HepG2 (cell line): ENCODE measurements at regions not wholly inside any gene's neighbourhood (a gene's known extent, or its start where the extent isn't known, plus 50 kb on each side); places are given as distances from the start of the nearest gene placed in this dataset.

ENCODE experiments used
- ATAC-seq: fragments of 200-7000 bp; cut with Tn5 transposase; 3 replicates; pipeline ENCODE4 v1.9.1; 2020; ENCODE audit warnings: mild to moderate bottlenecking, moderate library complexity
- BruUV-seq: library from RNA; stranded (reverse); fragments of 400-500 nt; replicated peaks from 2 replicates; lab custom pipeline; 2021; lab: Mats Ljungman, UMichigan
- CTCF ChIA-PET: fragments of 300-600 bp; formaldehyde crosslinking; extraction: SDS; loops from one replicate; lab custom pipeline; 2021; ENCODE audit warnings: low total read pairs, inconsistent platforms, low intra/inter-chr PET ratio; lab: Yijun Ruan, JAX
- POLR2A ChIA-PET: fragments of 350-600 bp; sonication (Branson Sonifier 250); formaldehyde crosslinking; loops from one replicate; lab custom pipeline; 2020; ENCODE audit warnings: antibody characterized with exemption, inconsistent platforms; lab: Yijun Ruan, JAX
- DNase-seq: peaks from one replicate; pipeline ENCODE4 v3.0.0-alpha.2; 2015; ENCODE audit warnings: low spot score
- FAIRE-seq: peaks from 3 replicates; lab custom pipeline; 2011; peaks lifted over from hg19 to GRCh38; lab: Jason Lieb, UNC
- H2AFZ ChIP-seq: one replicate; pipeline ENCODE4 v1.6.1; 2011; ENCODE audit warnings: low read length, inconsistent platforms
- H3K27ac ChIP-seq: fragments of 300-600 bp; 3 replicates; pipeline ENCODE4 v1.8.0; 2011; ENCODE audit warnings: mixed run types, mild to moderate bottlenecking, mixed read lengths, low read length, inconsistent platforms; ENCODE audit not compliant: insufficient read depth; ENCODE audit errors: extremely low read length
- H3K27me3 ChIP-seq, 2 experiments: fragments of 200-600 bp in 1 of 2; 2 replicates in 1 of 2; 3 replicates in 1 of 2; pipeline versions ENCODE4 v1.6.0 to v1.8.0; 2011; ENCODE audit warnings: low read length in 2 of 2, mild to moderate bottlenecking in 2 of 2, moderate library complexity in 2 of 2, inconsistent platforms in 1 of 2; ENCODE audit not compliant: insufficient read depth in 2 of 2, control insufficient read depth in 1 of 2
- H3K36me3 ChIP-seq, 2 experiments: fragments of 200-600 bp in 1 of 2; replicated peaks in 1 of 2; 2 replicates in 1 of 2; 3 replicates in 1 of 2; pipeline versions ENCODE4 v1.5.1 to v1.8.0; 2011; ENCODE audit warnings: low read length in 2 of 2, inconsistent platforms in 1 of 2; ENCODE audit not compliant: insufficient read depth in 2 of 2, control insufficient read depth in 1 of 2
- H3K4me1 ChIP-seq: 2 replicates; pipeline ENCODE4 v1.5.1; 2012; ENCODE audit warnings: low read length, inconsistent platforms; ENCODE audit not compliant: insufficient read depth
- H3K4me2 ChIP-seq: 2 replicates; pipeline ENCODE4 v1.6.0; 2011; ENCODE audit warnings: low read depth, low read length, inconsistent platforms
- H3K4me3 ChIP-seq, 3 experiments: fragments of 200-600 bp in 1 of 3; sonication (generic), shearing (Covaris generic) in 1 of 3; replicated peaks in 1 of 3; 2 replicates each; pipeline ENCODE4 v1.5.1; 2011 to 2016; ENCODE audit warnings: low read length in 3 of 3, inconsistent platforms in 2 of 3, low read depth in 2 of 3, mild to moderate bottlenecking in 2 of 3, control low read depth in 1 of 3, mixed read lengths in 1 of 3; ENCODE audit not compliant: insufficient read depth in 1 of 3
- H3K79me2 ChIP-seq: one replicate; pipeline ENCODE4 v1.6.1; 2011; ENCODE audit warnings: low read length, inconsistent platforms; ENCODE audit not compliant: insufficient read depth
- H3K9ac ChIP-seq: 2 replicates; pipeline ENCODE4 v1.6.0; 2011; ENCODE audit warnings: mild to moderate bottlenecking, low read depth, low read length, inconsistent platforms; ENCODE audit not compliant: insufficient read depth
- H3K9me3 ChIP-seq: 2 replicates; pipeline ENCODE4 v1.5.1; 2012; ENCODE audit warnings: mild to moderate bottlenecking, low read length
- H4K20me1 ChIP-seq: 2 replicates; pipeline ENCODE4 v1.6.0; 2011; ENCODE audit warnings: inconsistent platforms, mild to moderate bottlenecking, low read length, moderate library complexity; ENCODE audit not compliant: insufficient read depth
- ATF7 ChIP-seq, 2 experiments: fragments of 450-650 bp in 1 of 2; sonication (generic) in 1 of 2; formaldehyde crosslinking in 1 of 2; IDR thresholded peaks; 2 replicates each; pipeline versions ENCODE4 v1.4.0 to v1.6.1; 2016 to 2020; ENCODE audit warnings: antibody characterized with exemption in 1 of 2, mild to moderate bottlenecking in 1 of 2, missing genetic modification reagents in 1 of 2
- CEBPB ChIP-seq: IDR thresholded peaks from 2 replicates; pipeline ENCODE4 v1.6.1; 2011; ENCODE audit warnings: low read depth, low read length, improper control_type of control experiment, borderline replicate concordance
- CREB1 ChIP-seq, 2 experiments: fragments of 450-650 bp in 1 of 2; IDR thresholded peaks; 2 replicates each; pipeline ENCODE4 v1.6.1; 2016 to 2017; ENCODE audit warnings: control low read depth in 1 of 2, mild to moderate bottlenecking in 1 of 2, missing compliant biosample characterization in 1 of 2, missing genetic modification characterization in 1 of 2
- TARDBP ChIP-seq: sonication (generic); formaldehyde crosslinking; IDR thresholded peaks from 2 replicates; pipeline ENCODE4 v1.8.0; 2022; ENCODE audit warnings: mild to moderate bottlenecking, missing genetic modification reagents
- ZMYM2 ChIP-seq: sonication (generic); formaldehyde crosslinking; IDR thresholded peaks from 2 replicates; pipeline ENCODE4 v1.8.0; 2022; ENCODE audit warnings: mild to moderate bottlenecking, missing genetic modification reagents
- ZNF20 ChIP-seq: sonication (generic); formaldehyde crosslinking; IDR thresholded peaks from 2 replicates; pipeline ENCODE4 v1.4.0; 2020; ENCODE audit warnings: mild to moderate bottlenecking, moderate library complexity, missing genetic modification reagents
- ZNF577 ChIP-seq: sonication (generic); formaldehyde crosslinking; IDR thresholded peaks from 2 replicates; pipeline ENCODE4 v1.4.0; 2020; ENCODE audit warnings: mild to moderate bottlenecking, low read depth, missing genetic modification reagents, borderline replicate concordance
- ZZZ3 ChIP-seq: sonication (generic); formaldehyde crosslinking; IDR thresholded peaks from 2 replicates; pipeline ENCODE4 v1.4.0; 2020; ENCODE audit warnings: missing genetic modification reagents, mild to moderate bottlenecking, borderline replicate concordance
- WGBS: methylation state at CpG from one replicate; pipeline ENCODE4 v1.1.6; 2017; ENCODE audit warnings: low lambda C conversion rate; 5-methylcytosine and 5-hydroxymethylcytosine counted together
- in situ Hi-C: cut with HindIII; loops from 2 replicates; pipeline ENCODE4 v1.10.0; 2017; ENCODE audit warnings: low pct_unique_long_range_greater_than_20kb; ENCODE audit not compliant: extremely low pct_ligation_motif_present
- intact Hi-C: fragments of 100-400 bp; cut with micrococcal nuclease; formaldehyde crosslinking; loops from one replicate; pipeline ENCODE4 v1.10.0; 2022; ENCODE audit not compliant: unreplicated experiment
- TF ChIP-seq, protein P1 (sequence below): sonication (generic); formaldehyde crosslinking; IDR thresholded peaks from 2 replicates; pipeline ENCODE4 v1.5.0; 2020; ENCODE audit warnings: mild to moderate bottlenecking, missing genetic modification reagents, borderline replicate concordance

GRCh38 chr2:160557903-160558302 lies 64.3 kb upstream of the RBMS1 start (continued):
- TF ChIP-seq, protein P1, sequence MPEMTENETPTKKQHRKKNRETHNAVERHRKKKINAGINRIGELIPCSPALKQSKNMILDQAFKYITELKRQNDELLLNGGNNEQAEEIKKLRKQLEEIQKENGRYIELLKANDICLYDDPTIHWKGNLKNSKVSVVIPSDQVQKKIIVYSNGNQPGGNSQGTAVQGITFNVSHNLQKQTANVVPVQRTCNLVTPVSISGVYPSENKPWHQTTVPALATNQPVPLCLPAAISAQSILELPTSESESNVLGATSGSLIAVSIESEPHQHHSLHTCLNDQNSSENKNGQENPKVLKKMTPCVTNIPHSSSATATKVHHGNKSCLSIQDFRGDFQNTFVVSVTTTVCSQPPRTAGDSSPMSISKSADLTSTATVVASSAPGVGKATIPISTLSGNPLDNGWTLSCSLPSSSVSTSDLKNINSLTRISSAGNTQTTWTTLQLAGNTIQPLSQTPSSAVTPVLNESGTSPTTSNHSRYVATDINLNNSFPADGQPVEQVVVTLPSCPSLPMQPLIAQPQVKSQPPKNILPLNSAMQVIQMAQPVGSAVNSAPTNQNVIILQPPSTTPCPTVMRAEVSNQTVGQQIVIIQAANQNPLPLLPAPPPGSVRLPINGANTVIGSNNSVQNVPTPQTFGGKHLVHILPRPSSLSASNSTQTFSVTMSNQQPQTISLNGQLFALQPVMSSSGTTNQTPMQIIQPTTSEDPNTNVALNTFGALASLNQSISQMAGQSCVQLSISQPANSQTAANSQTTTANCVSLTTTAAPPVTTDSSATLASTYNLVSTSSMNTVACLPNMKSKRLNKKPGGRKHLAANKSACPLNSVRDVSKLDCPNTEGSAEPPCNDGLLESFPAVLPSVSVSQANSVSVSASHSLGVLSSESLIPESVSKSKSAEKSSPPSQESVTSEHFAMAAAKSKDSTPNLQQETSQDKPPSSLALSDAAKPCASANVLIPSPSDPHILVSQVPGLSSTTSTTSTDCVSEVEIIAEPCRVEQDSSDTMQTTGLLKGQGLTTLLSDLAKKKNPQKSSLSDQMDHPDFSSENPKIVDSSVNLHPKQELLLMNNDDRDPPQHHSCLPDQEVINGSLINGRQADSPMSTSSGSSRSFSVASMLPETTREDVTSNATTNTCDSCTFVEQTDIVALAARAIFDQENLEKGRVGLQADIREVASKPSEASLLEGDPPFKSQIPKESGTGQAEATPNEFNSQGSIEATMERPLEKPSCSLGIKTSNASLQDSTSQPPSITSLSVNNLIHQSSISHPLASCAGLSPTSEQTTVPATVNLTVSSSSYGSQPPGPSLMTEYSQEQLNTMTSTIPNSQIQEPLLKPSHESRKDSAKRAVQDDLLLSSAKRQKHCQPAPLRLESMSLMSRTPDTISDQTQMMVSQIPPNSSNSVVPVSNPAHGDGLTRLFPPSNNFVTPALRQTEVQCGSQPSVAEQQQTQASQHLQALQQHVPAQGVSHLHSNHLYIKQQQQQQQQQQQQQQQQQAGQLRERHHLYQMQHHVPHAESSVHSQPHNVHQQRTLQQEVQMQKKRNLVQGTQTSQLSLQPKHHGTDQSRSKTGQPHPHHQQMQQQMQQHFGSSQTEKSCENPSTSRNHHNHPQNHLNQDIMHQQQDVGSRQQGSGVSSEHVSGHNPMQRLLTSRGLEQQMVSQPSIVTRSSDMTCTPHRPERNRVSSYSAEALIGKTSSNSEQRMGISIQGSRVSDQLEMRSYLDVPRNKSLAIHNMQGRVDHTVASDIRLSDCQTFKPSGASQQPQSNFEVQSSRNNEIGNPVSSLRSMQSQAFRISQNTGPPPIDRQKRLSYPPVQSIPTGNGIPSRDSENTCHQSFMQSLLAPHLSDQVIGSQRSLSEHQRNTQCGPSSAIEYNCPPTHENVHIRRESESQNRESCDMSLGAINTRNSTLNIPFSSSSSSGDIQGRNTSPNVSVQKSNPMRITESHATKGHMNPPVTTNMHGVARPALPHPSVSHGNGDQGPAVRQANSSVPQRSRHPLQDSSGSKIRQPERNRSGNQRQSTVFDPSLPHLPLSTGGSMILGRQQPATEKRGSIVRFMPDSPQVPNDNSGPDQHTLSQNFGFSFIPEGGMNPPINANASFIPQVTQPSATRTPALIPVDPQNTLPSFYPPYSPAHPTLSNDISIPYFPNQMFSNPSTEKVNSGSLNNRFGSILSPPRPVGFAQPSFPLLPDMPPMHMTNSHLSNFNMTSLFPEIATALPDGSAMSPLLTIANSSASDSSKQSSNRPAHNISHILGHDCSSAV (CRISPR knock-in tag), result no peak
- TF ChIP-seq ZNF20 (no peak), ZNF577 (CRISPR knock-in tag) (no peak)

DNA sequence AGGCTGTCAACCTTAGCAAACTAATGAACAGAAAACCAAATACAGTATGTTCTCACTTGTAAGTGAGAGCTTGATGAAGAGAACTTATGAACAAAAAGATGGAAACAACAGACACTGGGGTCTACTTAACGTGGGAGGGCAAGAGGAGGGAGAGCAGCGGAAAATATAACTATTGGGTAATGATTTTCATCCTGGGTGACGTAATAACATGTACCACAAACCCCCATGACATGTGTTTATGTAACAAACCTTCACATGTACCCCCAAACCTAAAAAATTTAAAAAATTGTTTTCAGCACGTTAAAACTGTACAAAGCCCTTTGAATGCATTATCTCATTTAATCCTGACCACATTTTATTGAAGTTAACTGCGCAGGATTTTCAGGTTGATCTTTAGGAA lies 64.9 kb upstream of the RBMS1 start:
- BruUV-seq, result no TSS peak
- Histone ChIP-seq H3K27me3 (no peaks in the 10 kb centered on the region), H2AFZ (no peak overlapping the region), H3K4me3 (no peak overlapping the region), H3K9me3 (no peaks in the 10 kb centered on the region), H3K4me1 (no peaks in the 10 kb centered on the region), H4K20me1 (no peaks in the 10 kb centered on the region), H3K79me2 (no peaks in the 10 kb centered on the region), H3K4me2 (no peak overlapping the region), H3K9ac (no peak overlapping the region)
- CTCF ChIA-PET, result no interaction called here
- ATAC-seq, result no peak
- WGBS, result 20% methylated on average over 5 of the region's 5 CpGs
- in situ Hi-C loops, result no loop called here
- intact Hi-C loops, result no loop called here
- no peak for FAIRE-seq
- no peak for DNase-seq
- TF ChIP-seq ZMYM2 (CRISPR knock-in tag), result no peak
- peak; percentile 71 for TF ChIP-seq CREB1 (IDR thresholded peaks at IDR 0.05)
- TF ChIP-seq CREB1 (CRISPR knock-in tag; IDR thresholded peaks at IDR 0.05), result no peak
- TF ChIP-seq ATF7 (IDR thresholded peaks at IDR 0.05), result peak; percentile 85
- no peak for TF ChIP-seq ATF7 (CRISPR knock-in tag; IDR thresholded peaks at IDR 0.05)
- peak; percentile 52 for TF ChIP-seq CEBPB
- TF ChIP-seq TARDBP, result no peak
- TF ChIP-seq ZZZ3 (CRISPR knock-in tag), result no peak
- TF ChIP-seq, all 625 proteins: peak for 3
- H3K27ac ChIP-seq, result no peak overlapping the region
- POLR2A ChIA-PET, result no interaction called here
- no peaks in the 10 kb centered on the region for H3K36me3 ChIP-seq
